ENCODE measurements at regions not wholly inside any gene's neighbourhood (a gene's known extent, or its start where the extent isn't known, plus 50 kb on each side); places are given as distances from the start of the nearest gene placed in this dataset.
"Not testable (repeated sequence)": the region's sequence is repeated elsewhere in the genome, so short reads cannot be mapped to it uniquely, and the experiment has no call there.

DNA sequence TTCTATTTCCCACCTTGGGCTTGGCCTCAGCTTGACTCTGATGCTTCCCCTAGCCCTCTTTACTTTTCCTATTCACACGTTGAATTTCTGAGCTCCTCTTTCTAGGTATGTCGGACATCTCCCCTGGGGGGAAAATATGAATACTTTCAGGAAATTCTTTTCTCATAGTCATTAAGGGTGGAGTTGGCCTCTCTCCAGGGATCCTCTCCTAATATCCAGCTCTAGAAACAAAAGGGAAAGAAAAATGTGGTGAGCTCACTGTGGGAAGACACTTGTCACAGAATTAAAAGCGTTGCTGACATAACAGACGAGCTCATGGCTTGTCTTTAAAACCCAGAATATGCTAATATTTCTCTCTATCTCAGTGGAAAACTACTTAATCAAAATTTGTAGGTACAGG lies 132.7 kb upstream of the MEX3C start:
- DNase-seq (ENCODE audit: low read depth, low spot score) = no peak

DNA sequence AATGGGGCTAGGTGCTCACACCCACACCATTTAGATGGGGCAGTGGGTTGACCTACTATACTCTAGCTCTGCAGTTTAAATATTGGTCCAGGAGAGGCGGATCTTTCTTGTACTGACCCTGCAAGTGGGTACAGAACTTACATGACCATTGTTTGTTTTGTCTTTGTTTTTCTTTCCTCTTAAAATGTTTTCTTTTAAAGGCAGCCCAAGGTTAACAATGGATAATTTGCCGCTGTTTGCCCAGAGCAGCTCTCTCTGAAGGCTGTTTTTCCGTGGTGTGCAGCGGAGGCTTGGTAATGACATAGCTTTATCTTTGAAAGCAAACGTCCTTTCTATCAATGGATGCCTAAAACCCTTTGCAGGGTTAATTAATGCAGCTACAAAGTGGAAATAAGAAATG lies 133.3 kb upstream of the MEX3C start:
- no peak for DNase-seq (ENCODE audit: low read depth, low spot score)

DNA sequence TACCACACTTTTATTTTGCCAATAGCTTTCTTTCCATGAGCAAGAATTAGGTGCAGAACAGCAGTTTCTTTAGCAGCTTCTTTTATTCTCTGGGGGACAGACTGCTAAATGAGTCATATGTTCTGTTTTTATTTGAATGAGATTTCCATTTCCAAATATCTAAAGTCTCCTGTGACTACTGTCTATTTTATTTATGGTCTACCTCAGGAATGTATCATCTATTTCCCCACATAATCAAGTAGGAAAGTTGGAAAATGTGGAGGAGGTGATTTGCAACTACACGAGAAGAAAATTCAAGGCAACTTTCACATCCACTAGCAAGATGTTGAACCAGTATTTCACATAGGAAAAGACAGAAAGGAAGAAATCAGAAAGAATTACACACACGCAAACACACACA lies 139.9 kb upstream of the MEX3C start:
- DNase-seq (ENCODE audit: low read depth, low spot score) = no peak

DNA sequence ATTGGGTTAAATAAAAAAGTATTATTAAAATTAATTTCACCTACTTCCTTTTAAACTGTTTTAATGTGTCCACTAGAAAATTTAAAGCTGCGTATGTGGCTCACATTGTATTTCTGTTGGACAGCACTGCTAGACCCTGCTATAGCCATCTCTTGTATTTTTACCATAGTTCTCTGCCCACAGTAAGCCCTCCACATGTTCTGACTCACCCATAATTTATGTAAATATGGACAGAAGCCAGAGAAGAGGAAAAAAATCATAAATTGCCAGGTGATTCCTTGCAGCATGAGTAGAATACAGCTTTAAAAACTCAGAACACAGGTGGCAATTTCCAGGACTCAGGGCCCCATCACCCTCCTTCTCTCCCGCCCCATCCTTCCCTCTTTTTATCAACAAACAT lies 142.4 kb upstream of the MEX3C start:
- no peak for DNase-seq (ENCODE audit: low read depth, low spot score)

DNA sequence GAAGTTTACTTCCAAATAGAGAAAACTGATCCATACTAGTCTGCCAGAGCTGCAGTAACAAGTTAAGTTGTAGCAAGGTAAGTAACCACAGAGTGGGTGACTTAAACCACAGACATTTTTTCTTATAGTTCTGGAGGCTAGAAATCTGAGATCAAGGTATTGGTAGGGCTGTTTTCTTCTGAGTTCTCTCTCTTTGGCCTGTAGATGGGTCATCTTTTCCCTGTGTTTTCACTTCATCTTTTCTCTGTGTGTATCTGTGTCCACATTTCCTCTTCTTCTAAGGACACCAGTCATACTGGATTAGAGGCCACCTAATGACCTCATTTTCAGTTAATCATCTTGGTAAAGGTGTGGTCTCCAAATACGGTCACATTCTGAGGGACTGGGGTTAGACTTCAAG lies 142.9 kb upstream of the MEX3C start:
- no peak for DNase-seq (ENCODE audit: low read depth, low spot score)

DNA sequence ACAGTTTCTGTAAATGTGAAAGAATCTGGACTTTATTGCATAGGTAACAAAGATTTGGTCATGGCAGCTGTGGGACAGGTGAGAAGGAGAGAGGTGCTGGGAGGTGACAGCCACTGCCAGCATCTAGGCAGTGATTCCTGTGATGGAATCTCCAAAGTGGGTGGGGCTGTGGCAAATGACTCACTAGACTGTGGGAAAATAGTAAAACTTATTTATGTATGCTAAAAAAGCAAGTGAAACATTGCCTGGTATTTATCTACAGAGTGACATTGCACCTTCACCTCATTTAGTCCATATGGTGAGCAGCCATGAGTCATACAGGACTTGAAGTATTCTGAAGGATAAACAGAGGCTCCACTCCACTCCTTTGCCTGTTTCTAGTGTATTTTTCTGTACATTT lies 145.3 kb upstream of the MEX3C start:
- no peak for DNase-seq (ENCODE audit: low read depth, low spot score)

DNA sequence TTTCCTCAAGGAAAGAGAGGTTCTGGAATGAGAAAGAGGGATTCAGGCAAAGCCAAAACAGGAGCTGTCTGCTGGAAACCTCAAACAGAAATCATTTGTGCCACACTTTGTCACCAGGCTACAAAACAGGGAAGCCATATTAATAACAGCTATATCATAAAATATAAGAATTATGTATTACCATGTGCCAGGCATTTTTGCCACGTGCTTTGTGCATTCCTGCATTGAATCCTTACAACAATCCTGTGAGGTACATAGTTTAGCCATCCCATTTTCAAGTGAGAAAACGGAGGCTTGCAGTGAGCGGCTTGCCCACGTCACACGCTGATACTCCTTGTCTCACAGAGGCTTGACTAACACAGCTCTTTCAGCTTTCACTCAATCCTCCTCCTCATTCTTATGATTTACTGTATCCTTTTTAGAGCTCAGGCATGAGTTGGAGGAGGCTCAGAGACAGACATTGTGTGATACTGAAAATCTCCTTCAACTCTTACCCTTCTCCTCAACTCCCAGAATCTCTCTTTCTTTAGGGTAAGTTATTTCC lies 148.4 kb upstream of the MEX3C start:
- no peak for DNase-seq (ENCODE audit: low read depth, low spot score)

DNA sequence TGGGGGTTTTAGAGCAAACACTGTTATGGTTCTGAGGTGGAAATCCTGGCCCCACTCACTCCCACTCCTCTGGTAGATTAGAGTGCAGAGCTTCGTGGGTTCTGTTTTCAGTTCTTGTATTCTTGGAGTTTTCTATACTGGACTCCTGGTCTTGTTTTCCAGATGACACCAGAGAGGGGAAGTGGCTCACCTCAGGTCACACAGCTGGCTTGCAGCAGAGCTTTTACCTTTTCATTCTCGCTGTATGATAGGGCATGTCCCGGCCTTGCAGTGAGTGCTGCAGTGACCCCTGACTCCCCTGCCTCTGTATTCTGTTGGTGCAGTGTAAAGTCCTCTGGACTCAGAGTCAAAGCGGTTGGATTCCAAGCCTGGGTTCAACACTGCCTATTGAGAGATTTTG lies 148.9 kb upstream of the MEX3C start:
- no peak for DNase-seq (ENCODE audit: low read depth, low spot score)

DNA sequence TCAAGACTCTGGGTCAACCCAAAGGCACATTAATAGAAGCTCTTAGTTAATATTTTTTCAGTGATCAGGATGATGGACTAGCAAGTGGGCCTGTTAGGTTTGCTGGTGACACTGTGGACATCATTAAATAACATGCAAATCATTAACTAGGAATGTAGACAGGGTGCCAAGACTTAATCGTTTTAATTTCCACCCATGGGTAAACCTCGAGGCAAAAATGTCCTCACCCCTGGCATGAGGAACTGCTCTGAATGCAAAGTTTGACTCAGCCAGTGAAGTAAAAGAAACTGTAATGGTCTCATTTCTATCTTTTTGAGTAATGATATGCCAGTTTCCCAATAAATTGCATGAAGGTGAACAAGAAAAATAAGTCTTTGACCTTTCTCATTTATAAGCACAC lies 152.6 kb upstream of the MEX3C start:
- no peak for DNase-seq (ENCODE audit: low read depth, low spot score)

DNA sequence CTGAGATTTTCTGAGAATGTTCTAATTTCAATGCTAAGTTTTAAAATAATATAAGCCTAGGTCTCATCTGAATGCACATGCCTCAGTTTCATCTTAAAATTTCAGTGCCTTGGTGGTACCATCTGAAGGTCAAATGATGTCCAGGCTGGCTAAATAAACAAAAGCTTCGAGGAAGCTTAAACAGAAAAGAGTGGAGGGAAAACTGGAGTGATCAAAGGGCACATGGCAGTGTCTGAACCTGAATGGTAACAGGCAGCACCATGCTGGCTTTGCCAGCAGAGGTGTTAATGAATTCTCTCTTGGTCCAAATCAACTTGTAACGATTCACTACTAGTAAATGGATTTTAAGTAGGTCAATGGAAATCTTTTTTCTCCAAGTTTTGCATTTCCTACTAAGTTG lies 158.4 kb upstream of the MEX3C start:
- no peak for DNase-seq (ENCODE audit: low read depth, low spot score)

DNA sequence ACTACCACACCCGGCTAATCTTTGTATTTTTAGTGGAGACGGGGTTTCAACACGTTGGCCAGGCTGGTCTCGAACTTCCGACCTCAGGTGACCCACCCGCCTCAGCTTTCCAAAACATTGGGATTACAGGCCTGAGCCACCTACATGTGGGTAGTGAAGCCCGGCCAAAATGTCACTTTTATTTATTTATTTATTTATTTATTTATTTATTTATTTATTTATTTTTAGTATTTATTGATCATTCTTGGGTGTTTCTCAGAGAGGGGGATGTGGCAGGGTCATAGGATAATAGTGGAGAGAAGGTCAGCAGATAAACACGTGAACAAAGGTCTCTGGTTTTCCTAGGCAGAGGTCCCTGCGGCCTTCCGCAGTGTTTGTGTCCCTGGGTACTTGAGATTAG lies 162.8 kb upstream of the MEX3C start:
- not testable (repeated sequence) for DNase-seq (ENCODE audit: low read depth, low spot score)

DNA sequence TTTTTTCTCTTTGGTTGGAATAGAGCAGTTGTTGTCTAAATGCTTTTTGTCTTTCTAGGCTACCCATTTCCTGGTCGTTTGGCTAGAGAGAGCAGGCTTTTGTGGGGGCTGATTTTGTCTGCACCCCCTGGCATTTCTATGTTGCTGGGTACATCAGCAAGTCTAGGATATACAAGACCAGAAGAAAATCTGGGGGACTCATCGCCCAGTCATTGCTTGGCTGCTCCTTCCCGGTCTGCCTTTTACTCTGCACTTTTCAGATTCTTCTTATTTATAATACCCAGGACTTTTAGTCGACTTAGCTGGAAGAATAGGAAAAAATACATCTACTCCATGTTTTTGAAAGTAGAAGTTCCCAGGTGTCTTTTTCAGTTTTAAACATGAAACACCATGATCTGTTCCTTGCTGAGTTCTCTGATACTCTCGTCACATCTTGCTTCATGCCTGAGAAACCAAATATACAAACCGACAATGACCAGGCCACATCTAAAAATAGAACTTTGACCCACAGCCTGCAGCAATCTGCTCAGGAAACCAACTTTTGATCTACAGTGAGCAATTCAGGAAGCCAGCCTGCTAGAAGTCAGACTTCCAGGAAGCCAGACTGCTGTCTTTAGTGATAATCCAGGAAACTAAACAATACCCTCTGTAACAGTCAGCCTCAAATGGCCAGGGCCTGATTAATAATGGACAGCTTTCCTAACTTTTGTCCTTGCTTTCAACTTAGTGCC lies 163.8 kb upstream of the MEX3C start:
- no peak for DNase-seq (ENCODE audit: low read depth, low spot score)

DNA sequence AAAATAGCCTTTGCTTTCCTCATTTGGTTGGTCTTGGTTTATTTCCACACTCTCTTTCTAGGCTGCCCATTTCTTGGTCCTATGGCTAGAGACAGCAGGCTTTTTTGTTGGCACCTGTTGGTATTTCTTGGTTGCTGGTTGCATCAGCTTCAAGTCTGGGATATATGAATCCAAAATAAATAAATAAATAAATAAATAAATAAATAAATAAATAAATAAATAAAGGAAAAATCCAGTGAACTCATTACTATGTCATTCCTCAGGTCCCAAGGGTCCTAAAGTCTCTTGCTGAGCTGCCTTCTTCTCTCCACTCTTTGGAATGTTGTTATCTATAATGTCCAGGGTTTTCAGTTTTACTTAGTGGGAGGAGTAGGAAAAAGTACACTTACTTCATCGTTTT lies 165.9 kb upstream of the MEX3C start:
- DNase-seq (ENCODE audit: low read depth, low spot score) = no peak

DNA sequence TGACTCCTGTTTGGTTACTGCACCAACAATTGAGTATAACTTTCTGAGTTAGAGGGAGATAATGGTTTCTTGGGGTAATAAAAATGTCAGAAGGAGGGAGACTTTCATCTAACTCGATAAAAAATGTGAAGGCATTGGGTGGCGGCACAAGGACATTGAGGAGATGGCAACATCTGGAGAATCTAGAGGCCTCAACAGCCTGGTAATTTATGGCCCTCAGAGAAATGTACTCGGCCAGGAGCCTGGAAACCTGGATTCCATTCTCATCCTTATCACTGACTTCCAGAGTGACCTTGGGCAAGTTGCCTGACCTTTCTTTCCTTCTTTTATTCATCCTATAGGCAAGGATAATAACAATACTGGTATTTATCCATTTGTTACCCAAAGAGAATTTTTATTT lies 173.5 kb upstream of the MEX3C start:
- no peak for DNase-seq (ENCODE audit: low read depth, low spot score)

DNA sequence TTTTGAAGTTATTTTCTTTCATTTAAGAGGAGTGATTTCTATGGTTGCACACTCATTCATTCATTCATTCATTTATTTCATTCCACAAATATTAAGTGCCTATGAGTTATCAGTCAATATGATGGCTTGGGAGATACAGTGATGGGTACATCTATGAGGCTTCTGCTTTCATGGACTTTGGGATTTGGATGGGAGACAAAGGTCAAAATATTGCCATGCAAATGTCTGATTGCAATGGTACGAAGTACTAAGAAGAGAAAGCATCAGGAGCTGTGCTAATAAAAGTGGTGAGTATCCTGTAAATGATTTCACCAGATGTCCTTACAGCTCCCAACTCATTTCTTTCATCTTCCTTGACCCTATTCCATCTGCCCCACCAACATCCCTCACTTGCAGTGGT lies 174.4 kb upstream of the MEX3C start:
- no peak for DNase-seq (ENCODE audit: low read depth, low spot score)

DNA sequence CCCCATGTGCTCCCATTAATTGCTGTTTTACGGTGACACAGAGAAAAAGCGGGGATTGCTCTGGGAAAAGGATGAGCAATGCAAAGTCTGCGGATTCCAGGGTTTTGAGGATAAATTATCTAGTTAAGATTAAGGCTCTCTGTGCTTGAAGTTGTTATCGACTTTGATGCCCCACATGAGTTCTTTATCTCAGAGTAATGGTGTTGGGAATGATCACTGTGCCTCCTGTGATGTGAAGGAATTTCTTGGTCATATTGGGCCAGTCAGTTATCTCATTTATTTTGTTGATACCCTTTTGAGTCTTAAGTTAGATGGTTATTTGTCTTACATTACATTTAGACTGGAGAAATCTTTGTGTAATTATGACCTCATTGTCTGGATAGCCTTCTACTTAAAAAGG lies 184.6 kb upstream of the MEX3C start:
- DNase-seq (ENCODE audit: low read depth, low spot score) = no peak

DNA sequence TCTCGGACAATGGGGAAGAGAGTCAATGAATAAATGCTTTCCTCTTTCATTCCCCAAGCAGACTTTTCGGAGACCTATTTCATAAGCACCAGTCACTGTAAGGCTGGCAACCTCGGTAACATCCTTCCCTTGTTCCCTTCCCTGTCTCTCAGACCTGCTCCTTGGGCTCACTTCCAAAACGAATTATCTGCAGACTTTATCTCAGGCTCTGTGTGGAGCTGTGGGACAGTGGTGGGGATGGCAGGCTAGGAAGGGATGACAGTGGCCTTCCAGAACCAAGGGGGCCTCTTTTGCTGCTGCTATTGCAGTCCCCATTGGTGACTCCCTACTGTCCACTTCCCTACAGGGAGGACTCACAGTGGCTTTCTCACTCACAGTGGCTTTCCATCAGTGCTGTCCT lies 185.6 kb upstream of the MEX3C start:
- no peak for DNase-seq (ENCODE audit: low read depth, low spot score)

DNA sequence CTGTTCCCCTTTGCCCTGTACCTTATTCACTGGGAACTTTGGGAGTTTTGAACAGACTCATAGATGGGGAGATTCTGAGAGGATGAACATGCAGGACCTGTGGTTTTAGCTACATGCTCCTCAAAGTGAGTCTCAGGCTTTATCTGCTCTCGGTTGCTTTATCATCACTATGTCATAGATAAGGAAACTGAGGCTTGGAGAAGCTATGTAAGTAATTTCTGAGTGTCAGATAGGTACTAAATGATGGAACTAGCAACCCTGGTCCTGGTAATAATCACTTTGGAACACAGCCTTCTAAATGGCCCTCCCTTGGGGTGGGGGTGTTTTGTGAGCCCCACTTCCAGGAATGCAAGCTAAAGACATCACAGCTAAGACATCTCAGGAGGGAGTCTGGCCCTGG lies 186.2 kb upstream of the MEX3C start:
- DNase-seq (ENCODE audit: low read depth, low spot score) = no peak

DNA sequence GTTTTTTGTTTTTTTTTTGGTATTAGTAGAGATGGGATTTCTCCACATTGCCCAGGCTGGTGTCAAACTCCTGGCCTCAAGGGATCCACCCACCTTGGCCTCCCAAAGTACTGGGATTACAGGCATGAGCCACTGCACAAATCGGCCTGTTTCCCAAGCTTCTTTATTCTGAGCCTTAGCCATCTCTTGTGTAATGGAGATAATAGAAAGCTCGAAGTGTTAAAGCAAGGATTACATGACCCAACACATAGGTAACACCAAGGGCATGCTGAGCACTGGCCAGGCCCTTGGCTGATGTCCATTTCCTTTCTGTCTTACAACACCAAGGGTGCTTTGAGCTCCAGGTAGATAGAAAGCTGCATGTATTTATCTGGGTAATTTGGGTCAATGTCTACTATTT lies 187.8 kb upstream of the MEX3C start:
- no peak for DNase-seq (ENCODE audit: low read depth, low spot score)

DNA sequence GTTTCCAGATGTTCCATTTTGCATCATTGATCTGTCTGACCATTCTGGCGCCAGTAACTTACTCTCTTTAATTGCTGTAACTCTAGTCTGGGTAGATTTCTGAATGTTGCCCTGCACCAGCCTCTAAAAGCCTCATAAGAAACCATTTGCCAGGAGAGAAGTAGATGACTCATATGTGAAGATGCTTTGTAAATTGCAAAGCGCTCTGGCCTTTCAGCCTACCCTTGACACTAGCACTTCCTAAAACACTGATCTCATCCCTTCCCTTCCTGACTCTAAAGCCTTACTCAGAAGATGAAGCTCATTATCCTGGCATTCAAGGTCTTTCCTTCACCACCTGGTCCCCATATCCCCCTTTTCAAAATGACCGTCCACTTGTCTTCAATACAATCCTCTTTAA lies 193.2 kb upstream of the MEX3C start:
- DNase-seq (ENCODE audit: low read depth, low spot score) = no peak

DNA sequence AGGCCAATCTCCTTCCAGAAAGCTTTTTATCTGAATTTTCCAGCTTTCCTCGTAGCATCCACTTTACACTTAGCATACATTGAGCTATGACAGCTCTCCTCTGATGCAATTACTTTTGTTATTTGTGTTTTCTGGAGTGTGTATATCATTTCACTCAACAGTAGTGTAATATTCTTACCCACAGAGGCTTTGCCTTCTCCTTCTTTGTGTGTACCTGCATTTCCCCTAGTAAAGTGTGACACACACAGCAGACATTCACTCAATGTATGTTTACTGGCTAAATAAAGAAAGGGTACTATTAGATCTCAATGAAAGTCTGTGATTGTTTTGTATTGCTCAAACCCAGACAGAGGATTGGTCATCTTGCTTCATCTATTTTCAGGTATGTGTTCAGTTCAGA lies 193.7 kb upstream of the MEX3C start:
- DNase-seq (ENCODE audit: low read depth, low spot score) = no peak

DNA sequence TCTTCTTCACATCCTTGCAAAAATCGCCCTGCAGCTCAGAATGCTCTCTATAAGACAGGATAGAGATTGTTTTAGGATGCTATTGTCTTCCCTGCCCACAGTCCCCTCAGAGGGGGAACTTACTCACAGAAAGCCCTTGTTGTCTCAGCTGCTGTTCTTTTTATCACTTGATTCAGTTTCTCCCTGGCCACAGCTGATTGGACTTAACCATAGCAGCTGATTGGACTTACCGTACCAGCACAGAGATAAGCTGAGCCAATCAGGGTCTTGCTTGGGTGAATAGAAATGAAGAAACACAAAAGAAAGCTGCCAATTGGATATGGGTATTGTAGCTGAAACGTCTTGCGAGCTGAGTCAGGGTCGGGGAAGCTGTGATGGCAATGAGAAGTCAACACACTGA lies 194.2 kb upstream of the MEX3C start:
- DNase-seq (ENCODE audit: low read depth, low spot score) = no peak

DNA sequence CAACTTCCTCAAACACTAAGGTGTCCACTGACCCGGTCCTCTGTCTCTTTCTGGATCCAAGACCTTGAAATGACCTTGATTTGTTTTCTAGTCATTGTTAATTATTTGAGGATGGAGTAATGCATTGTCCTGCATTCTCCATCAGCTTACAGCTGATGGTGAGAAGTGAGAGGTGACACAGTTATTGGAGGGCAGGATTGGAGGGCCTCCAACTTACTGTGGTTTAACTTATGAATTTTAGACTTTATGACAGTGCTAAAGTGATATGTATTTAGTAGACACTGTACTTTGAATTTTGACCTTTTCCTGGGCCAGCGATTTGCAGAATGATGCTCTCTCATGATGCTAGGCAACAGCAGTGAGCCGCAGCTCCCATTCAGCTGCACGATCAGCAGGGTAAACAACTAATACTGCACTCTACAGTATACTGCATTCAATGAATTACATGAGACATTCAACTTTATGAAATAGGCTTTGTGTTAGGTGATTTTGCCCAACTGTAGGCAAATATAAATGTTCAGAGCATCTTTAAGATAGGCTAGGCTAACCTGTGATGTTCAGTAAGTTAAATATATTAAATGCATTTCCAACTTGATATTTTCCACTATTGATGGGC lies 200.0 kb upstream of the MEX3C start:
- no peak for DNase-seq (ENCODE audit: low read depth, low spot score)

DNA sequence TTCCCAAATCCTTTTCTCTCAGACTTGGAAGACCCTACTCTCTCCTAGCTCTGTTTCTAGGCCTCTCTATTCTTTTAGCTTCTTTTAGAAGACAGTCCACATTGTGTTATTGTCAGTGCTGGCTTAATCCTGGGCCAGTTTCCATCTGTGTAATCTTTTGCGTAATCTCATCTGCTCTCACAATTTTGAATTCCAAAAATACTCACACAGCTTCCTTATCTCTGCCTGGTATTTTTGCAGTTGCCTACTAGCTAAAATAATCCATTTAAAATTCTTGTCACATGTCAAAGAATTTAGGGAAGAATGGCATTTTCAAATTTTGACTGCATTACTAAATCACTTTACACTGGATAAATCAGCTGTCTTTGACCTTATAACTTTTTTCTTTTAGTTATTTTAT lies 200.6 kb upstream of the MEX3C start:
- no peak for DNase-seq (ENCODE audit: low read depth, low spot score)

All from iPS DF 19.7 (cell line).